Activated naive CD4-positive, alpha-beta T cell treated with anti-CD3 and anti-CD28 coated beads, Interleukin-2, amount 50 U/mL, for 24 hours (primary cell): ENCODE measurements at regions not wholly inside any gene's neighbourhood (a gene's known extent, or its start where the extent isn't known, plus 50 kb on each side); places are given as distances from the start of the nearest gene placed in this dataset.

Source experiments
- H3K27ac Mint-ChIP-seq: one replicate; pipeline ENCODE4 v1.8.0; 2021; ENCODE audit warnings: mild to moderate bottlenecking, mixed read lengths
- H3K27me3 Mint-ChIP-seq: one replicate; pipeline ENCODE4 v1.8.0; 2021; ENCODE audit warnings: mixed read lengths
- H3K36me3 Mint-ChIP-seq: one replicate; pipeline ENCODE4 v1.8.0; 2021; ENCODE audit warnings: mixed read lengths
- H3K4me1 Mint-ChIP-seq: one replicate; pipeline ENCODE4 v1.8.0; 2021; ENCODE audit warnings: mixed read lengths
- H3K4me3 Mint-ChIP-seq: one replicate; pipeline ENCODE4 v1.8.0; 2021; ENCODE audit warnings: mild to moderate bottlenecking, mixed read lengths
- H3K9me3 Mint-ChIP-seq: one replicate; pipeline ENCODE4 v1.8.0; 2021; ENCODE audit warnings: mixed read lengths

GRCh38 chr6:144840619-144841018, 555.5 kb downstream of the UTRN start:
- Mint-ChIP-seq H3K4me1 (no peaks in the 10 kb centered on the region), H3K9me3 (no peaks in the 10 kb centered on the region), H3K36me3 (peaks cover 11% of the 10 kb centered on the region), H3K27ac (no peak overlapping the region), H3K27me3 (no peaks in the 10 kb centered on the region), H3K4me3 (no peak overlapping the region)

- Mint-ChIP-seq H3K27ac (peak overlapping the region; percentile 68), H3K9me3 (no peaks in the 10 kb centered on the region), H3K36me3 (peaks cover 18% of the 10 kb centered on the region), H3K4me3 (no peak overlapping the region), H3K27me3 (no peaks in the 10 kb centered on the region), H3K4me1 (no peaks in the 10 kb centered on the region)
Observed at GRCh38 chr6:144843701-144844100, 558.6 kb downstream of the UTRN start.

- Mint-ChIP-seq H3K27ac (peak overlapping the region; percentile 57), H3K36me3 (peaks cover 23% of the 10 kb centered on the region), H3K9me3 (no peaks in the 10 kb centered on the region), H3K4me3 (no peak overlapping the region), H3K4me1 (no peaks in the 10 kb centered on the region), H3K27me3 (no peaks in the 10 kb centered on the region)
Observed at GRCh38 chr6:144844596-144844995, 559.5 kb downstream of the UTRN start.

GRCh38 chr6:144845186-144845585, 560.1 kb downstream of the UTRN start:
- no peak overlapping the region for H3K4me3 Mint-ChIP-seq
- H3K9me3 Mint-ChIP-seq = no peaks in the 10 kb centered on the region
- peaks cover 28% of the 10 kb centered on the region for H3K36me3 Mint-ChIP-seq
- H3K27me3 Mint-ChIP-seq = no peaks in the 10 kb centered on the region
- H3K27ac Mint-ChIP-seq = no peak overlapping the region
- H3K4me1 Mint-ChIP-seq = no peaks in the 10 kb centered on the region

GRCh38 chr6:144847916-144848315, 562.8 kb downstream of the UTRN start:
- Mint-ChIP-seq H3K9me3 (no peaks in the 10 kb centered on the region), H3K4me1 (no peaks in the 10 kb centered on the region), H3K4me3 (no peak overlapping the region), H3K27me3 (no peaks in the 10 kb centered on the region), H3K27ac (peak overlapping the region; percentile 64), H3K36me3 (peaks cover 30% of the 10 kb centered on the region)

GRCh38 chr6:144849920-144850319, 564.8 kb downstream of the UTRN start:
- Mint-ChIP-seq H3K27me3 (no peaks in the 10 kb centered on the region), H3K9me3 (no peaks in the 10 kb centered on the region), H3K4me1 (peaks cover 4% of the 10 kb centered on the region), H3K4me3 (no peak overlapping the region), H3K27ac (peak overlapping the region; percentile 2), H3K36me3 (peaks cover 31% of the 10 kb centered on the region)

GRCh38 chr6:144853603-144854002, 568.5 kb downstream of the UTRN start:
- Mint-ChIP-seq H3K9me3 (no peaks in the 10 kb centered on the region), H3K36me3 (peaks cover 17% of the 10 kb centered on the region), H3K27me3 (no peaks in the 10 kb centered on the region), H3K4me1 (peaks cover 4% of the 10 kb centered on the region), H3K4me3 (no peak overlapping the region), H3K27ac (peak overlapping the region; percentile 62)

- Mint-ChIP-seq H3K4me1 (peaks cover 4% of the 10 kb centered on the region), H3K9me3 (no peaks in the 10 kb centered on the region), H3K27me3 (no peaks in the 10 kb centered on the region), H3K36me3 (peaks cover 12% of the 10 kb centered on the region), H3K27ac (peak overlapping the region; percentile 46), H3K4me3 (no peak overlapping the region)
Observed at GRCh38 chr6:144854654-144855053, 569.5 kb downstream of the UTRN start.

GRCh38 chr6:144855375-144855774, 570.2 kb downstream of the UTRN start:
- peak overlapping the region; percentile 46 for H3K27ac Mint-ChIP-seq
- H3K9me3 Mint-ChIP-seq = no peaks in the 10 kb centered on the region
- no peaks in the 10 kb centered on the region for H3K27me3 Mint-ChIP-seq
- peaks cover 4% of the 10 kb centered on the region for H3K4me1 Mint-ChIP-seq
- H3K4me3 Mint-ChIP-seq = no peak overlapping the region
- peaks cover 7% of the 10 kb centered on the region for H3K36me3 Mint-ChIP-seq

- H3K36me3 Mint-ChIP-seq = peaks cover 3% of the 10 kb centered on the region
- H3K9me3 Mint-ChIP-seq = no peaks in the 10 kb centered on the region
- H3K27me3 Mint-ChIP-seq = no peaks in the 10 kb centered on the region
- peaks cover 4% of the 10 kb centered on the region for H3K4me1 Mint-ChIP-seq
- H3K27ac Mint-ChIP-seq = no peak overlapping the region
- no peak overlapping the region for H3K4me3 Mint-ChIP-seq
Observed at GRCh38 chr6:144855812-144856531, 570.8 kb downstream of the UTRN start.

GRCh38 chr6:144856622-144857021, 571.5 kb downstream of the UTRN start:
- no peaks in the 10 kb centered on the region for H3K27me3 Mint-ChIP-seq
- no peak overlapping the region for H3K4me3 Mint-ChIP-seq
- no peak overlapping the region for H3K27ac Mint-ChIP-seq
- peaks cover 3% of the 10 kb centered on the region for H3K36me3 Mint-ChIP-seq
- H3K4me1 Mint-ChIP-seq = peaks cover 4% of the 10 kb centered on the region
- H3K9me3 Mint-ChIP-seq = no peaks in the 10 kb centered on the region

- Mint-ChIP-seq H3K27me3 (peaks cover under 1% of the 10 kb centered on the region), H3K9me3 (peaks cover 3% of the 10 kb centered on the region), H3K4me1 (peaks cover 4% of the 10 kb centered on the region), H3K36me3 (peaks cover 3% of the 10 kb centered on the region), H3K4me3 (no peak overlapping the region), H3K27ac (no peak overlapping the region)
Observed at GRCh38 chr6:144857086-144857485, 572.0 kb downstream of the UTRN start.

GRCh38 chr6:144862769-144863168, 577.6 kb downstream of the UTRN start:
- peaks cover 13% of the 10 kb centered on the region for H3K27me3 Mint-ChIP-seq
- no peak overlapping the region for H3K4me3 Mint-ChIP-seq
- peaks cover 4% of the 10 kb centered on the region for H3K36me3 Mint-ChIP-seq
- no peak overlapping the region for H3K27ac Mint-ChIP-seq
- H3K9me3 Mint-ChIP-seq = peaks cover 5% of the 10 kb centered on the region
- H3K4me1 Mint-ChIP-seq = peaks cover 6% of the 10 kb centered on the region

GRCh38 chr6:144867761-144868160, 582.6 kb downstream of the UTRN start:
- H3K27ac Mint-ChIP-seq = no peak overlapping the region
- peaks cover 4% of the 10 kb centered on the region for H3K36me3 Mint-ChIP-seq
- no peaks in the 10 kb centered on the region for H3K9me3 Mint-ChIP-seq
- no peak overlapping the region for H3K4me3 Mint-ChIP-seq
- H3K27me3 Mint-ChIP-seq = peaks cover 10% of the 10 kb centered on the region
- H3K4me1 Mint-ChIP-seq = peaks cover 6% of the 10 kb centered on the region

GRCh38 chr6:144870782-144871181, 585.6 kb downstream of the UTRN start:
- H3K36me3 Mint-ChIP-seq = no peaks in the 10 kb centered on the region
- H3K4me3 Mint-ChIP-seq = no peak overlapping the region
- H3K9me3 Mint-ChIP-seq = no peaks in the 10 kb centered on the region
- no peak overlapping the region for H3K27ac Mint-ChIP-seq
- H3K4me1 Mint-ChIP-seq = peaks cover 6% of the 10 kb centered on the region
- peaks cover 5% of the 10 kb centered on the region for H3K27me3 Mint-ChIP-seq

GRCh38 chr6:144873623-144874378, 588.7 kb downstream of the UTRN start:
- H3K9me3 Mint-ChIP-seq = no peaks in the 10 kb centered on the region
- H3K27ac Mint-ChIP-seq = no peak overlapping the region
- peaks cover 10% of the 10 kb centered on the region for H3K27me3 Mint-ChIP-seq
- peaks cover 2% of the 10 kb centered on the region for H3K4me1 Mint-ChIP-seq
- no peaks in the 10 kb centered on the region for H3K36me3 Mint-ChIP-seq
- H3K4me3 Mint-ChIP-seq = no peak overlapping the region
